T-cell (primary cell): ENCODE measurements at regions not wholly inside any gene's neighbourhood (a gene's known extent, or its start where the extent isn't known, plus 50 kb on each side); places are given as distances from the start of the nearest gene placed in this dataset.

ENCODE experiments used
- ATAC-seq, 4 experiments: fragments of 200-7000 bp in 3 of 4; fragments of 150-1000 bp in 1 of 4; cut with Tn5 transposase; replicated peaks in 1 of 4; 1 replicate in 3 of 4; 2 replicates in 1 of 4; pipeline ENCODE4 v1.10.0; 2021; ENCODE audit warnings: moderate library complexity in 3 of 4, mild to moderate bottlenecking in 2 of 4, moderate number of reproducible peaks in 1 of 4
- CTCF ChIA-PET, 2 donors: fragments of 300-600 bp; sonication (Branson Sonifier 250); formaldehyde crosslinking; loops; one replicate each; lab custom pipeline; 2022; ENCODE audit warnings: antibody characterized with exemption in 2 of 2; lab: Charles Lee
- POLR2A ChIA-PET, 2 donors: fragments of 300-600 bp; sonication (Branson Sonifier 250); formaldehyde crosslinking; loops; one replicate each; lab custom pipeline; 2022; ENCODE audit warnings: antibody characterized with exemption in 2 of 2; lab: Charles Lee
- DNase-seq, 35 experiments: peaks; one replicate each; pipeline versions ENCODE4 v3.0.0 to v3.0.0-alpha.2; 2013 to 2023
- H3K27ac ChIP-seq: one replicate; pipeline ENCODE4 v1.5.1; 2013; ENCODE audit warnings: low read length
- H3K27me3 ChIP-seq, 2 experiments: replicated peaks in 1 of 2; 1 replicate in 1 of 2; 2 replicates in 1 of 2; pipeline versions ENCODE4 v1.6.1 to v1.7.0; 2013; ENCODE audit warnings: low read length in 1 of 2, mixed read lengths in 1 of 2; ENCODE audit not compliant: control insufficient read depth in 2 of 2, insufficient read depth in 2 of 2; ENCODE audit errors: extremely low read depth in 1 of 2
- H3K36me3 ChIP-seq, 2 donors: 1 replicate in 1 of 2; 2 replicates in 1 of 2; pipeline versions ENCODE4 v1.6.1 to v1.7.0; 2013; ENCODE audit warnings: low read length in 1 of 2; ENCODE audit not compliant: control insufficient read depth in 2 of 2, insufficient read depth in 1 of 2; ENCODE audit errors: extremely low read depth in 1 of 2
- H3K4me1 ChIP-seq, 2 experiments: 1 replicate in 1 of 2; 2 replicates in 1 of 2; pipeline versions ENCODE4 v1.6.1 to v1.7.0; 2013; ENCODE audit warnings: low read length in 2 of 2, mixed read lengths in 1 of 2; ENCODE audit not compliant: insufficient read depth in 2 of 2, control insufficient read depth in 1 of 2; ENCODE audit errors: extremely low read depth in 1 of 2
- H3K4me3 ChIP-seq, 2 donors: 1 replicate in 1 of 2; 2 replicates in 1 of 2; pipeline versions ENCODE4 v1.5.1 to v1.7.0; 2013; ENCODE audit warnings: mild to moderate bottlenecking in 2 of 2, low read length in 1 of 2, moderate library complexity in 1 of 2; ENCODE audit not compliant: control insufficient read depth in 1 of 2; ENCODE audit errors: extremely low read depth in 1 of 2
- H3K9me3 ChIP-seq: 2 replicates; pipeline ENCODE4 v1.7.0; 2013
- H3K27ac Mint-ChIP-seq, 2 donors: one replicate each; pipeline ENCODE4 v1.8.0; 2020 to 2021; ENCODE audit warnings: mild to moderate bottlenecking in 2 of 2, mixed read lengths in 2 of 2
- H3K27me3 Mint-ChIP-seq, 2 donors: one replicate each; pipeline ENCODE4 v1.8.0; 2021 to 2022; ENCODE audit warnings: mixed read lengths in 2 of 2
- H3K36me3 Mint-ChIP-seq: one replicate; pipeline ENCODE4 v1.8.0; 2021; ENCODE audit warnings: mixed read lengths
- H3K4me1 Mint-ChIP-seq, 3 donors: one replicate each; pipeline ENCODE4 v1.8.0; 2020 to 2022; ENCODE audit warnings: mixed read lengths in 3 of 3, mild to moderate bottlenecking in 1 of 3
- H3K4me3 Mint-ChIP-seq, 3 donors: one replicate each; pipeline ENCODE4 v1.8.0; 2020 to 2022; ENCODE audit warnings: mild to moderate bottlenecking in 3 of 3, mixed read lengths in 3 of 3, moderate library complexity in 3 of 3
- H3K9me3 Mint-ChIP-seq, 3 donors: one replicate each; pipeline ENCODE4 v1.8.0; 2020 to 2022; ENCODE audit warnings: mixed read lengths in 3 of 3
- WGBS: methylation state at CpG from one replicate; pipeline ENCODE4 v1.1.5; 2013; ENCODE audit warnings: missing lambda C conversion rate; ENCODE audit not compliant: insufficient coverage; 5-methylcytosine and 5-hydroxymethylcytosine counted together

DNA sequence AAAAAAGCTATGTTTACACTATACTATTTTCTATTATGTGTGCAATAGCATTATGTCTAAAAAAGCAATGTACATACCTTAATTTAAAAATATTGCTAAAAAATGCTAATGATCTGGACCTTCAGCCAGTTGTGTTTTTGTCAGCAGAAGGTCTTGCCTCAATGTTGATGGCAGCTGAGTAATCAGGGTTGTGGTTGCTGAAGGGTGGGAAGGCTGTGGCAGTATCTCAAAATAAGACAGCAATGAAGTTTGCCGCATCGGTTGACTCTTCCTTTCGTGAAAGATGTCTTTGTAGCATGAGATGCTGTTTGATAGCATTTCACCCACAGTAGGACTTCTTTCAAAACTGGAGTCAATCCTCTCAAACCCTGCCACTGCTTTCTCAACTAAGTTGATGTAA, 134.7 kb upstream of the CDYL start:
- Mint-ChIP-seq H3K9me3 (no peaks in the 10 kb centered on the region), H3K27ac (no peak overlapping the region), H3K4me1 (no peaks in the 10 kb centered on the region), H3K27me3 (peaks cover 18 to 38% of the 10 kb centered on the region in 2 donors), H3K36me3 (no peaks in the 10 kb centered on the region), H3K4me3 (no peak overlapping the region)
- ChIA-PET POLR2A (no interaction called here), CTCF (interaction anchor here in 1 of 2 donors (0.6 kb wide), 1 partner anchor 15 kb away, joined by 5 read pairs; no protein-coding TSS in a partner anchor)
- ATAC-seq (no peak), DNase-seq (no peak)
- peaks cover 0 to 2% of the 10 kb centered on the region in 2 experiments for H3K27me3 ChIP-seq
- H3K4me1 ChIP-seq = no peaks in the 10 kb centered on the region
- no peaks in the 10 kb centered on the region for H3K36me3 ChIP-seq
- H3K9me3 ChIP-seq = no peaks in the 10 kb centered on the region
- H3K4me3 ChIP-seq = no peak overlapping the region
- no peak overlapping the region for H3K27ac ChIP-seq
- no CpG with 5 or more reads among the region's 3 CpGs for WGBS

DNA sequence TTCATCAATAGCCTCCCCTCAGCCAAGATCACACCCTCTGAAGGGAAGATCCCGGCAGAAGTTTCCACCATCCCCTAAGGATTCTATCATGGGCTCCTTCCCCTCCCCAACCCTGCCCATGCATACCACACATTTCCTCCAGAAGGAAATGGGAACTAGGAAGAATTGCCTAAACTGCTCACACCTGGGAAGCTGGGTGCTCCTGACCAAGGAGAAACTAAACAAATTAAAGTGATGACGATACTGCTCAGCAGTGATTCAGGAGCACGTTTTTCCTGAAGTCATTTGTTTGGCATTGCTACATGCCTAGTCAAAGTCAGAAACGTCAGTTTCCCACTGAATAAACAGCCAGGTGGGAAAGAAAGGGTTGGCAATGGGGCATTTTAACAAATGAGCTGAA, 136.1 kb upstream of the CDYL start:
- Histone ChIP-seq H3K9me3 (no peaks in the 10 kb centered on the region), H3K27ac (no peak overlapping the region), H3K36me3 (no peaks in the 10 kb centered on the region), H3K4me3 (no peak overlapping the region), H3K27me3 (no peaks in the 10 kb centered on the region), H3K4me1 (no peaks in the 10 kb centered on the region)
- ATAC-seq (no peak), DNase-seq (no peak)
- no peaks in the 10 kb centered on the region for H3K36me3 Mint-ChIP-seq
- ChIA-PET CTCF (no interaction called here), POLR2A (interaction anchor here in 1 of 2 donors (0.6 kb wide), 1 partner anchor 1173 kb away, joined by 3 read pairs; no protein-coding TSS in a partner anchor)
- H3K9me3 Mint-ChIP-seq = no peaks in the 10 kb centered on the region
- 100% methylated on average over 1 of the region's 4 CpGs for WGBS
- peaks cover 14 to 35% of the 10 kb centered on the region in 2 donors for H3K27me3 Mint-ChIP-seq
- H3K4me1 Mint-ChIP-seq = no peaks in the 10 kb centered on the region
- H3K27ac Mint-ChIP-seq = no peak overlapping the region
- no peak overlapping the region for H3K4me3 Mint-ChIP-seq

DNA sequence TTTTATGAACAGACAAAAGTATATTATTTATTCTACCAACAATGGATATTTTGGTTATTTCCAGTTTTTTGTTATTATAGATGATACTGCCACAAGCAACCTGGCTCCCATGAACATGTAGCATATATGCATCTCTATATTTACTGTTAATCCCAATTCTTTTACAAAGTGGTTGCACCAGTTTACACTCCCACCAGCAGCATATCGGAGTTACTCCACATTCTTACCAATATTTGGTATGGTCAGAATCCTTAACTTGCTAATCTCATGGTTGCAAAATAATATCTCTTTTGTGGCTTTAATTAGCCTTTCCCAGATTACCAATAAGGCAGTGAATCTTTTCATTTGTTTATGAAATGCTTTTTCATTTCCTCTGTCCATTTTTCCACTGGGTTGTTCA, 137.6 kb upstream of the CDYL start:
- no peak overlapping the region for H3K4me3 Mint-ChIP-seq
- no peaks in the 10 kb centered on the region for H3K27me3 ChIP-seq
- H3K36me3 ChIP-seq = no peaks in the 10 kb centered on the region
- H3K36me3 Mint-ChIP-seq = no peaks in the 10 kb centered on the region
- CTCF ChIA-PET = interaction anchor here in 1 of 2 donors (0.6 kb wide), 1 partner anchor 138 kb away, joined by 3 read pairs; no protein-coding TSS in a partner anchor
- no peak overlapping the region for H3K27ac ChIP-seq
- DNase-seq (no peak), ATAC-seq (no peak)
- H3K27me3 Mint-ChIP-seq = peaks cover 14 to 27% of the 10 kb centered on the region in 2 donors
- no peaks in the 10 kb centered on the region for H3K9me3 ChIP-seq
- H3K4me3 ChIP-seq = no peak overlapping the region
- no peak overlapping the region for H3K27ac Mint-ChIP-seq
- no peaks in the 10 kb centered on the region for H3K4me1 Mint-ChIP-seq
- H3K4me1 ChIP-seq = no peaks in the 10 kb centered on the region
- POLR2A ChIA-PET = no interaction called here
- WGBS = no CpG with 5 or more reads among the region's 1 CpG
- no peaks in the 10 kb centered on the region for H3K9me3 Mint-ChIP-seq

DNA sequence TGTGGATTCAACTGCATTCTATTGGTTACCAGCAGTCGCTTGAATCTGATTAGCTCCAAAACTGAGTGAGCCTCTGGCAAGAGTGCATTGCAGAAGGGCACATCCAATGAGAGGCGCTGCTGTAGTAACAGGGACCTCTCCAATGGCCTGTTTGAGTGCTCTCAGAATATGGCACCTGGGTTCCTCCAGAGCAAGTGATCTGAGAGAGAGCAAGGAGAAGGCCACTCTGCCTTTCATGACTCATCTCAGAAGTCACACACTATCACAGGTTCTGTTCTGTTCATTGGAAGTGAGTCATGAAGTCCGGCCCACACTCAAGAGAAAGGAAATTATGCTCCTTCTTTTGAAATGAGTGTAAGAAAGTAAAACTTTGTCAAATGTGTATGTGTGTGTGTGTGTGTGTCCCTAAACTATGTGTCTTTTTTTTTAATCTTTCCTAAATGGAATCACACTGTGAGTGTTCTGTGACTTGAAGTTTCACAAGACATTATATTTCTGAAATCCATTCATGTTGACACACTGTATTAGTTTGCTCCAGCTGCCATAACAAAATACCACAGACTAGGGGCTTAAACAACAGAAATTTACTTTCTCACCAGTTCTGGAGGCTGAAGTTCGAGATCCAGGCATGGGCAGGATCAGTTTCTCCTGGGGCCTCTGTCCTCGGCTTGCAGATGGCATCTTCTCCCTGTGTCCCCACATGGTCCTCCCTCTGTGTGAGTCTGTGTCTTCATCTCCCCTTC, 138.3 kb upstream of the CDYL start:
- WGBS = 75% methylated on average over 4 of the region's 5 CpGs
- no peaks in the 10 kb centered on the region for H3K4me1 ChIP-seq
- no peak overlapping the region for H3K27ac ChIP-seq
- no peaks in the 10 kb centered on the region for H3K9me3 ChIP-seq
- H3K36me3 ChIP-seq = no peaks in the 10 kb centered on the region
- no peaks in the 10 kb centered on the region for H3K27me3 ChIP-seq
- DNase-seq (no peak), ATAC-seq (no peak)
- Mint-ChIP-seq H3K9me3 (no peaks in the 10 kb centered on the region), H3K36me3 (no peaks in the 10 kb centered on the region), H3K27ac (no peak overlapping the region), H3K4me3 (no peak overlapping the region), H3K27me3 (peaks cover 10 to 20% of the 10 kb centered on the region in 2 donors), H3K4me1 (no peaks in the 10 kb centered on the region)
- ChIA-PET POLR2A (no interaction called here), CTCF (no interaction called here)
- no peak overlapping the region for H3K4me3 ChIP-seq

DNA sequence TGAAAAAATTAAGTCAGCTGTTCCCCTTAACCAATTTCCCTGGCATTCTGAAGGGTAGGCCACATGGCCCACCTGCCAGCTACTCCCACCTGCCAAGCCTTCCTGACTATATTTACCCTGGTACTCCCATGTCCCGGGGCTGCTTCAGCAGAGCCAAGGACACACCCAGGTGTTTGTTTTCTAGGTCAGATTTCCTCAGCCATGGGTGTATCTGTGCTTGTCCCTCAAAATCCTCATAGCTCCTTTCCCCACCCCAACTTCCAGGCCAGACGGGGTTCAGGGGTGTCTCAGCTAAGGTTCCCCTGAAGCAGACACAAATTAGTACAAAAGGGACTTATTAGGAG, 139.4 kb upstream of the CDYL start:
- Histone ChIP-seq H3K27ac (no peak overlapping the region), H3K27me3 (peaks cover 0 to under 1% of the 10 kb centered on the region in 2 experiments), H3K9me3 (no peaks in the 10 kb centered on the region), H3K4me3 (no peak overlapping the region), H3K4me1 (no peaks in the 10 kb centered on the region), H3K36me3 (no peaks in the 10 kb centered on the region)
- CTCF ChIA-PET = interaction anchor here in 1 of 2 donors (0.7 kb wide), 1 partner anchor 327 kb away, joined by 3 read pairs; no protein-coding TSS in a partner anchor
- 89% methylated on average over 1 of the region's 2 CpGs for WGBS
- no peak overlapping the region for H3K27ac Mint-ChIP-seq
- DNase-seq (no peak), ATAC-seq (no peak)
- H3K9me3 Mint-ChIP-seq = no peaks in the 10 kb centered on the region
- H3K27me3 Mint-ChIP-seq = peaks cover 8 to 16% of the 10 kb centered on the region in 2 donors
- no peaks in the 10 kb centered on the region for H3K4me1 Mint-ChIP-seq
- POLR2A ChIA-PET = no interaction called here
- no peak overlapping the region for H3K4me3 Mint-ChIP-seq
- no peaks in the 10 kb centered on the region for H3K36me3 Mint-ChIP-seq

DNA sequence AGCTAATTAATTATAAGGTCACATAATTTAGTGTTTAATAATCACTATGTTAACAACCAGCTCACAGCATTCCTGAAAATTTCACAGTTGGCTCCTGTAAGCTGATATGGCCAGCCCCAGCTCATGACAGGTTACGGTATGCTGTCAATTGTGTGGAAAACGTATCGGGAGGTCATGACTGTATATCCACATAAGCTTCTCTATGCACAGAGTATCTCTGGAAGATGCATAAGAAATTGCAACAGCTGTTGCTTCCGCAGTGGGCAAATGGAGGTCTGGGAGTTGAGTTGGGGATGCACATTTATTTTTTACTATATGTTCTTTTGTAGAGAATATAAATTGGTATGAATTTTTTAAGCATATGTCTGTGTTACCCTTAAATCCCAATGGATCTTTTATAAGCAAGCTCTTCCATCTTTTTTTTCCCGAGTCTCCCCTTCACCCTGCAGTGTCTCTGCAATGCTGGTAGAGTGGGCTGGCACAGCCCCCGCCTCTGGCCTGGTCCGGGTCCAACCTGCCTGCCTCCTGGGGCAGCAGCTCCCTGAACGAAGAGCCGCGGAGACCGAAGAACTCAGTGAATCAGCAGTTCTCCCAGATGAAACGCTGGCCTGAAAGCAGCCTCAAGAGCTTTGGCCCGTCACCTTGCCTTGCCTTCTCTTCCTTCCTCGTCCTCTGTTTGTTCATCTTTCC, 139.9 kb upstream of the CDYL start:
- 89% methylated on average over 10 of the region's 14 CpGs for WGBS
- no peaks in the 10 kb centered on the region for H3K36me3 Mint-ChIP-seq
- H3K9me3 Mint-ChIP-seq = no peaks in the 10 kb centered on the region
- no peak overlapping the region for H3K27ac Mint-ChIP-seq
- peaks cover 0 to 2% of the 10 kb centered on the region in 2 experiments for H3K27me3 ChIP-seq
- H3K9me3 ChIP-seq = no peaks in the 10 kb centered on the region
- H3K4me3 Mint-ChIP-seq = no peak overlapping the region
- CTCF ChIA-PET = no interaction called here
- no peaks in the 10 kb centered on the region for H3K4me1 ChIP-seq
- H3K27me3 Mint-ChIP-seq = peaks cover 6 to 15% of the 10 kb centered on the region in 2 donors
- DNase-seq (no peak), ATAC-seq (no peak)
- H3K27ac ChIP-seq = no peak overlapping the region
- no peaks in the 10 kb centered on the region for H3K36me3 ChIP-seq
- POLR2A ChIA-PET = no interaction called here
- no peaks in the 10 kb centered on the region for H3K4me1 Mint-ChIP-seq
- no peak overlapping the region for H3K4me3 ChIP-seq
